HFFc6 (cell line): ENCODE measurements at regions not wholly inside any gene's neighbourhood (a gene's known extent, or its start where the extent isn't known, plus 50 kb on each side); places are given as distances from the start of the nearest gene placed in this dataset.

Experiments
- DNase-seq: peaks from one replicate; pipeline ENCODE4 v3.0.0-alpha.2; 2018
- H3K27ac Mint-ChIP-seq: 2 replicates; pipeline ENCODE4 v1.8.0; 2020; ENCODE audit warnings: mild to moderate bottlenecking, mixed read lengths
- H3K27me3 Mint-ChIP-seq: 2 replicates; pipeline ENCODE4 v1.8.0; 2021; ENCODE audit warnings: mild to moderate bottlenecking, moderate library complexity, mixed read lengths; ENCODE audit not compliant: insufficient read depth
- H3K36me3 Mint-ChIP-seq: 2 replicates; pipeline ENCODE4 v1.8.0; 2021; ENCODE audit warnings: low read depth, mixed read lengths
- H3K4me1 Mint-ChIP-seq: 2 replicates; pipeline ENCODE4 v1.8.0; 2020; ENCODE audit warnings: low read depth, mixed read lengths
- H3K4me3 Mint-ChIP-seq: 2 replicates; pipeline ENCODE4 v1.8.0; 2020; ENCODE audit warnings: mild to moderate bottlenecking, moderate library complexity, mixed read lengths
- H3K9me3 Mint-ChIP-seq: 2 replicates; pipeline ENCODE4 v1.8.0; 2020; ENCODE audit warnings: mild to moderate bottlenecking, mixed read lengths
- CTCF ChIP-seq: fragments of 200-600 bp; sonication (generic); IDR thresholded peaks from 2 replicates; pipeline ENCODE4 v1.5.0; 2021; ENCODE audit warnings: antibody characterized with exemption, mild to moderate bottlenecking

- TF ChIP-seq CTCF: no peak
- H3K9me3 Mint-ChIP-seq: no peaks in the 10 kb centered on the region
- H3K27me3 Mint-ChIP-seq: peaks cover 1% of the 10 kb centered on the region
- no peak overlapping the region for H3K27ac Mint-ChIP-seq
- H3K36me3 Mint-ChIP-seq: no peaks in the 10 kb centered on the region
- no peak for DNase-seq
- no peak overlapping the region for H3K4me3 Mint-ChIP-seq
- no peaks in the 10 kb centered on the region for H3K4me1 Mint-ChIP-seq
Measured at GRCh38 chr12:77387214-77387613, 321.8 kb upstream of the E2F7 start.

GRCh38 chr12:77384941-77385340 is 319.6 kb upstream of the E2F7 start:
- no peak for DNase-seq
- Mint-ChIP-seq H3K36me3 (no peaks in the 10 kb centered on the region), H3K27me3 (peaks cover 1% of the 10 kb centered on the region), H3K9me3 (no peaks in the 10 kb centered on the region), H3K27ac (no peak overlapping the region), H3K4me3 (no peak overlapping the region), H3K4me1 (no peaks in the 10 kb centered on the region)
- no peak for TF ChIP-seq CTCF

GRCh38 chr12:77382096-77382742 is 316.9 kb upstream of the E2F7 start:
- H3K36me3 Mint-ChIP-seq: no peaks in the 10 kb centered on the region
- no peak for TF ChIP-seq CTCF
- H3K27me3 Mint-ChIP-seq: no peaks in the 10 kb centered on the region; the same call in 1 of the 2 replicates
- no peak overlapping the region for H3K27ac Mint-ChIP-seq
- H3K9me3 Mint-ChIP-seq: no peaks in the 10 kb centered on the region
- DNase-seq: no peak
- H3K4me1 Mint-ChIP-seq: no peaks in the 10 kb centered on the region
- no peak overlapping the region for H3K4me3 Mint-ChIP-seq

- Mint-ChIP-seq H3K27me3 (peaks cover 2% of the 10 kb centered on the region), H3K9me3 (no peaks in the 10 kb centered on the region)
Measured at GRCh38 chr12:77377622-77378021, 312.3 kb upstream of the E2F7 start.

GRCh38 chr12:77377116-77377515 is 311.7 kb upstream of the E2F7 start:
- H3K36me3 Mint-ChIP-seq: no peaks in the 10 kb centered on the region

More at GRCh38 chr12:77377622-77378021, 312.3 kb upstream of the E2F7 start:
- Mint-ChIP-seq H3K4me3 (no peak overlapping the region), H3K36me3 (no peaks in the 10 kb centered on the region), H3K27ac (no peak overlapping the region), H3K4me1 (no peaks in the 10 kb centered on the region)
- DNase-seq: no peak
- no peak for TF ChIP-seq CTCF

More at GRCh38 chr12:77377116-77377515, 311.7 kb upstream of the E2F7 start:
- no peak for TF ChIP-seq CTCF
- peaks cover 2% of the 10 kb centered on the region for H3K27me3 Mint-ChIP-seq
- no peak for DNase-seq
- H3K9me3 Mint-ChIP-seq: no peaks in the 10 kb centered on the region
- no peak overlapping the region for H3K4me3 Mint-ChIP-seq
- no peaks in the 10 kb centered on the region for H3K4me1 Mint-ChIP-seq
- no peak overlapping the region for H3K27ac Mint-ChIP-seq
